ENCODE measurements at regions not wholly inside any gene's neighbourhood (a gene's known extent, or its start where the extent isn't known, plus 50 kb on each side); places are given as distances from the start of the nearest gene placed in this dataset.
A peak's percentile ranks its signal among the peaks of the same experiment; 100 is the strongest.

DNA sequence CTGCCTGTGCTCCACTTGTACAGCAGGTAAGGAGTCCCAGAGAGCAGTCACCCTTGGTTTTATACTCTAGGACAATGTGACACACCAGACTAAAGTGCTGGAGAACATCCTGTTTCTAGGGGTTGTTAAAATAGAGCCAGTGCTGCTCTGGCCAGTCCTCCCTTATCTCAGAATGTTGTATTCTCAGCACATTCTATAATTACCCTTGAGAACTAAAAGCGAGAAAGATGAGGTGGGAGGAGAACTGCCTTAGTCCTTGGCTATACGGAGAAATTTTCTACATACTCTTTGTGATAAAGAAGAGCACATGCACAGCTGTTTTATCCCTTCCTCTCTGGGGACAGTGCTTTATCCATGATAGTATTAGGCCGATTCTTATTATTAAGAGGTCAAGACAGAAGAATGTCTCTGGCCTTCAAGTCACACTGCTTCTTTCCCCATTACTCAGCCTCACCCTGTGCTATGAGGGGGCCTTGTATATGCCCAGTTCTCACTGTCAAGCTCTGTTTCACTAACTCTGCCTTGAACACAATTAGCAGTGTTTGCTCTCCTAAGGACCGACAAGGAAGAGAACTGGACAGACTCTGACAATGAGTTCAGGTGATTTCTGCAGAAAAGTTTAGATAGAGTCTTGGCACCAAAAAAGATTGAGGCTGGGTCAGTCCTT is 385.8 kb downstream of the TRIB2 start:
- TF ChIP-seq, protein P1, sequence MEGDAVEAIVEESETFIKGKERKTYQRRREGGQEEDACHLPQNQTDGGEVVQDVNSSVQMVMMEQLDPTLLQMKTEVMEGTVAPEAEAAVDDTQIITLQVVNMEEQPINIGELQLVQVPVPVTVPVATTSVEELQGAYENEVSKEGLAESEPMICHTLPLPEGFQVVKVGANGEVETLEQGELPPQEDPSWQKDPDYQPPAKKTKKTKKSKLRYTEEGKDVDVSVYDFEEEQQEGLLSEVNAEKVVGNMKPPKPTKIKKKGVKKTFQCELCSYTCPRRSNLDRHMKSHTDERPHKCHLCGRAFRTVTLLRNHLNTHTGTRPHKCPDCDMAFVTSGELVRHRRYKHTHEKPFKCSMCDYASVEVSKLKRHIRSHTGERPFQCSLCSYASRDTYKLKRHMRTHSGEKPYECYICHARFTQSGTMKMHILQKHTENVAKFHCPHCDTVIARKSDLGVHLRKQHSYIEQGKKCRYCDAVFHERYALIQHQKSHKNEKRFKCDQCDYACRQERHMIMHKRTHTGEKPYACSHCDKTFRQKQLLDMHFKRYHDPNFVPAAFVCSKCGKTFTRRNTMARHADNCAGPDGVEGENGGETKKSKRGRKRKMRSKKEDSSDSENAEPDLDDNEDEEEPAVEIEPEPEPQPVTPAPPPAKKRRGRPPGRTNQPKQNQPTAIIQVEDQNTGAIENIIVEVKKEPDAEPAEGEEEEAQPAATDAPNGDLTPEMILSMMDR (IDR thresholded peaks at IDR 0.05; ENCODE audit: insufficient read depth, low read depth, low read length, missing control alignments), result no peak

DNA sequence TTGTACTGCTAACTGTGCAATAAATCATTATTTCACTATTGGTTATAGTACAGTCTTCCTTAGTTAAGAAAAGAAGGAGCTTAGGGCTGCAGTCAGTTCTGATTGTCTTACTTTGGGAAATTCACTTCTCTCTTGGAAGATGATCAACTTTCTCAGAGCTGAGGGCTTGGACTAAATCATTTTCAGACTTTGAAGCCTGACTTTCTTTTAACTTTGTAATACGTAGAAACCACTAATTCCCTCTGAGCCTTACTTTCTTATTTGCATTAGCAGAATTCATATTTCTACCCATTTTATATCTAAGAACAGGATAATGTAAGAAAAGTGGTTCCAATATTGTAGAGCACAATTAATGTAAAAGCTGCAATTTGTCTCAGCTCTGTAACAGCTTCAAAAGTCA is 386.4 kb downstream of the TRIB2 start:
- TF ChIP-seq, protein P1 (IDR thresholded peaks at IDR 0.05; ENCODE audit: insufficient read depth, low read depth, low read length, missing control alignments), result no peak
- H3K4me3 ChIP-seq (ENCODE audit: low read depth, low read length), result no peak overlapping the region
- no peak for DNase-seq (ENCODE audit: low read depth)

More for the DNA sequence above, 385.8 kb downstream of the TRIB2 start:
- no peak overlapping the region for H3K4me3 ChIP-seq (ENCODE audit: low read depth, low read length)
- DNase-seq (ENCODE audit: low read depth), result no peak

DNA sequence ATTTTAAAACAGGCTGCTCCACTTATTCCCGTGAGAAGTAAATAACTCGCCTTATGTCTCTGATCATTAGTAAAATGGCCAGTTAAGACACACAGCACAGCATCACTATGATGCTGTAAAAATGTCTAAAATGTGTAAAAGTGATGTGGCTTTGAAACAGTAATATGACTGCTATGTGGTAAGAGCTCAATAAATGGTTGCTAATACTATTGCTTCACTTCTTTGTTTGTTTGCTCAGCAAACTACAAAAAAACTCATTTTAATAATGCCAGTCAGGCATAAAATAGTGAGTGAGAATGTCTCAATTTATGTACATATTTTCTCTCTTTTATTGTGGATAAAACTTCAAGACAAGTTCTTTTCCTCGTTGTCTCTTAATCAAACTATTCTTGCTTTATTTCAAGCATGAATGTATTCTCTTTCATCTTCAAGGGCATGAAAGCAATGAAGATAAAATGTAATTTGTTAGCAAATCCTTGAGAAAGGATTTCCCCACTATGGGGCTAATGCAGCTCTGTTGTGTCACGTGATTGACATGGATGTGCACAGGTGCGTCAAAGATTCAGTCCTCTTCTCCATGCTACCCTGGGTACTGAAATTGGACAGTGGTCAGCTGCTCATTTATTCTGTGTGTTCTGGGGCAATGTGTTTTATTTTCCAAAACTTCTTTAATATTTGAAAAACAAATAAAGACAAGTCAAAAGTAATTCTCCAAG is 387.2 kb downstream of the TRIB2 start:
- no peak for DNase-seq (ENCODE audit: low read depth)
- no peak overlapping the region for H3K4me3 ChIP-seq (ENCODE audit: low read depth, low read length)
- TF ChIP-seq, protein P1 (IDR thresholded peaks at IDR 0.05; ENCODE audit: insufficient read depth, low read depth, low read length, missing control alignments), result no peak

DNA sequence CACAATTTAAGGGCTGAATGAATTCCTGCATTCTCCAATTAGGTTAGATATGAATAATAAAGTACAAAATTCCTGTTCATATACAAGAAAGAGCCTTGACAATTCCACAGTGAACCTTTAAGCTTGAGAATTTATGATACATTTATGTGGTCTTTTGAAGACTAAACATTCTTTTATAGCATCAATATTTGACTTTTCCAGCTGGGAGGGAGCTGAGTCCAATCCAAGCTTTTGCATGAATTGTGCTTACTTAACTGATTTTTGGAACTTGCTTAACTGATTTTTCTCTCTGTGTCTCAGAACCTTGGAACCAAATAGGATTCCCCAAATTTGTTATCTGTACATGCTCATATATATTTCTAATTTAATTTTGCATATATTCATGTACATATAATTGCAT is 388.0 kb downstream of the TRIB2 start:
- H3K4me3 ChIP-seq (ENCODE audit: low read depth, low read length), result no peak overlapping the region
- no peak for DNase-seq (ENCODE audit: low read depth)
- TF ChIP-seq, protein P1 (IDR thresholded peaks at IDR 0.05; ENCODE audit: insufficient read depth, low read depth, low read length, missing control alignments), result no peak

DNA sequence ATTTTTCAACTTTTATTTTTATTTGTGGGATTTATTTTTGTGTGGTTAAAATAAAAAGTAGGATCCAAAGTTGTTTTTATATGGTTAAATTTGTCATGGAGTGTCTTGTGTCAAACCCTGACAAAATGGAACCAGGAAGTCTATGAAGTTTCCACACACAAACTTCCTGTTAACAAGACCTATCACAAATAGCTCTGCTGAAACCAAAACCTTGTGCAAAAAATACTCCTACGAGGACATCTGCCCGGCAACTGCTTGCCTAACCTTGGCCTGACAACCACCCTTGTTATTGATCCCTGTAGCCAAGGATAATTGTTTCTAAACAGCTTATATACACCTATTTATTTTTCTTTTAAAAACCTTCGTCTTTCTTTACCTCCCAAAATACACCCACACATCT is 389.6 kb downstream of the TRIB2 start:
- H3K4me3 ChIP-seq (ENCODE audit: low read depth, low read length), result no peak overlapping the region
- peak; percentile 34 for DNase-seq (ENCODE audit: low read depth)
- TF ChIP-seq, protein P1 (IDR thresholded peaks at IDR 0.05; ENCODE audit: insufficient read depth, low read depth, low read length, missing control alignments), result no peak

DNA sequence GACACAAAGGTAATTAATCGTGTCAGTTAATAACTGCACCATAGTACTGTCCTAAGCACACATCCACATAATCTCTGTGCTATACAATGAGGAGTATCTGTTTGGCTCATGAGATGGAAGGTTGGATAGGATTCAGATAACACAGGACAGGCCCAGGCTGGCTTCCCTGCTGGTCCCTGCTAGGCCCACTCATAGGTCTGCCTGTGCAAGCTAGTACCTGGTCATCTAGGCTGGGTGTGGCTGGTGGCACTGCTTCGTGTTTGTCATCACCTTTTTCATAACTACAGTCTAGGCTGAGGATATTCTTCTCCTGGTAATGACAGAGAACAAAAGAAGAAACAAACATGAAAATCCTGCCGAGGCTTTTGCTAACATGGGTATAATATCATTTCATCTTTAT is 392.8 kb downstream of the TRIB2 start:
- DNase-seq (ENCODE audit: low read depth), result no peak
- TF ChIP-seq, protein P1 (IDR thresholded peaks at IDR 0.05; ENCODE audit: insufficient read depth, low read depth, low read length, missing control alignments), result no peak
- H3K4me3 ChIP-seq (ENCODE audit: low read depth, low read length), result no peak overlapping the region
